Gastrocnemius medialis (tissue), 4 donors: ENCODE measurements at regions not wholly inside any gene's neighbourhood (a gene's known extent, or its start where the extent isn't known, plus 50 kb on each side); places are given as distances from the start of the nearest gene placed in this dataset.

Experiments used
- ATAC-seq, 2 donors: fragments of 150-250 bp; one replicate each; pipeline ENCODE4 v1.9.1; 2016
- DNase-seq, 2 donors: peaks; one replicate each; pipeline ENCODE4 v3.0.0-alpha.2; 2019
- H3K27ac ChIP-seq, 4 donors: fragments of 200-600 bp; sonication (generic); 1 replicate in 1 of 4; 2 replicates in 3 of 4; pipeline ENCODE4 v1.5.1; 2016 to 2018; ENCODE audit warnings: mild to moderate bottlenecking in 2 of 4, moderate library complexity in 1 of 4
- H3K27me3 ChIP-seq, 3 donors: fragments of 200-600 bp; sonication (generic) in 2 of 3; 1 replicate in 1 of 3; 2 replicates in 2 of 3; pipeline versions ENCODE4 v1.5.1 to v1.6.0; 2016 to 2019; ENCODE audit warnings: mild to moderate bottlenecking in 1 of 3, moderate library complexity in 1 of 3
- H3K36me3 ChIP-seq, 2 donors: fragments of 200-600 bp; sonication (generic) in 1 of 2; one replicate each; pipeline ENCODE4 v1.5.1; 2017 to 2018
- H3K4me1 ChIP-seq, 2 donors: fragments of 200-600 bp; sonication (generic) in 1 of 2; one replicate each; pipeline ENCODE4 v1.5.1; 2016 to 2017; ENCODE audit warnings: mild to moderate bottlenecking in 2 of 2
- H3K4me3 ChIP-seq, 4 donors: fragments of 200-600 bp; sonication (generic) in 3 of 4; 1 replicate in 1 of 4; 2 replicates in 3 of 4; pipeline ENCODE4 v1.5.1; 2016 to 2019; ENCODE audit warnings: mild to moderate bottlenecking in 2 of 4
- H3K9me3 ChIP-seq, 3 donors: fragments of 200-600 bp; sonication (generic) in 2 of 3; 1 replicate in 1 of 3; 2 replicates in 2 of 3; pipeline ENCODE4 v1.5.1; 2016 to 2019
- POLR2A ChIP-seq, 2 donors: fragments of 450-650 bp; IDR thresholded peaks; one replicate each; pipeline ENCODE4 v1.6.1; 2017; ENCODE audit warnings: antibody characterized with exemption in 2 of 2, mild to moderate bottlenecking in 2 of 2, moderate library complexity in 2 of 2
- in situ Hi-C, 4 donors: fragments of 200-750 bp; cut with MboI; loops; one replicate each; pipeline versions ENCODE4 v1.15.0 to v1.8.0; 2017; ENCODE audit warnings: low sequenced_read_pairs in 4 of 4
- intact Hi-C: fragments of 100-400 bp; cut with DNase I; formaldehyde crosslinking; loops from one replicate; pipeline ENCODE4 v1.15.1; 2023; ENCODE audit warnings: low total_unique reads
- TF ChIP-seq, protein P1 (sequence below), 5 experiments: fragments of 450-650 bp in 3 of 5; fragments of 200-600 bp in 2 of 5; sonication (generic) in 2 of 5; IDR thresholded peaks in 4 of 5; conservative IDR thresholded peaks in 1 of 5; 1 replicate in 4 of 5; 2 replicates in 1 of 5; pipeline ENCODE4 v1.5.1; 2016 to 2019; ENCODE audit warnings: antibody characterized with exemption in 5 of 5, mild to moderate bottlenecking in 3 of 5, moderate library complexity in 3 of 5

DNA sequence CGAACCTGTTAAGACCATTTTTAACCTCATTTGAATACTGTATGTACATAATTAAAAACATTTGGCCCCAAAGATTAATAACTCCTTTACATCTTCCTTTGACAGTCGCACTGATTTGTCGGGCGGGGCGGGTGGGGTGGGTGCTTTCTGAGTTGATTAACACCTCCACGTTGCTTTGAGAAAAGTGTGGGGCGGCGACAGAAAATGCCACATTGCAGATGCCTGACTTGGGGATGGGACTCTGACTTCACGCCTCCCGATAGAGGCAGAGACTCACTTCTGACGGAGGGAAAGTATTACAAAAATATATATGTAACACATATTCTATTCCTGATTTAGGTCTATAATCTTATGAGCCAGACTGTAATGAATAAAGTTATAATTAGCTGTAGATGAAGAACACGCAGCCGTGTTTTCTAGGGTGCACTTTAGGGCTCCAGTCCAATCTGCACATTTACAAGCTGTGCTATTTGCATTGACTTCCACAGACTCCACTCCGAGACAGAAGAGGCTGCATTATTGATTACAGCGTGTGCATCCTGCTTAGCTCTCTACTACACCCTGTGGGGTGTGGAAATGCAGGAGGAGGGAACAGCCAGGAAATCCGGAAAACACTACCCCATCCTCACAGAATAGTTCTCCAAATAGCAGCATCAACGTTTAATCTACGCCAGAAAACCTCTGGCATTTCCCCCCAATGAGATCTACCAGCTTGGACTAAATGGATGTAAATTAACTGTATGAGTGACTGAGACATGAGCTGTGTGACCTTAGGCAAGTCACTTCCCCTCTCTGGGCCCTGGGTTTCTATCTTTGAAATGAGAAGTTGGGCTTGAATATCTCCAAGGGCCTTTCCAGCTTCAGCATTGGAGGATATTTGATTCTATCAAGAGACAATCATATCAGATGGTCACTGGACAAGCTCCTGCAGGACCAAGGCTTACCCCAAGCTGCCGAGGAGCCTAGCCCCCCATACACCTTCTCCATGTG, 308.0 kb downstream of the RRAGC start:
- in situ Hi-C loops (no loop called here), intact Hi-C loops (no loop called here)
- Histone ChIP-seq H3K4me1 (no peaks in the 10 kb centered on the region), H3K27me3 (peaks cover 0 to 4% (median 3%) of the 10 kb centered on the region in 3 donors), H3K27ac (no peak overlapping the region), H3K4me3 (no peak overlapping the region), H3K9me3 (no peaks in the 10 kb centered on the region), H3K36me3 (no peaks in the 10 kb centered on the region)
- no peak for ATAC-seq
- TF ChIP-seq, protein P1, sequence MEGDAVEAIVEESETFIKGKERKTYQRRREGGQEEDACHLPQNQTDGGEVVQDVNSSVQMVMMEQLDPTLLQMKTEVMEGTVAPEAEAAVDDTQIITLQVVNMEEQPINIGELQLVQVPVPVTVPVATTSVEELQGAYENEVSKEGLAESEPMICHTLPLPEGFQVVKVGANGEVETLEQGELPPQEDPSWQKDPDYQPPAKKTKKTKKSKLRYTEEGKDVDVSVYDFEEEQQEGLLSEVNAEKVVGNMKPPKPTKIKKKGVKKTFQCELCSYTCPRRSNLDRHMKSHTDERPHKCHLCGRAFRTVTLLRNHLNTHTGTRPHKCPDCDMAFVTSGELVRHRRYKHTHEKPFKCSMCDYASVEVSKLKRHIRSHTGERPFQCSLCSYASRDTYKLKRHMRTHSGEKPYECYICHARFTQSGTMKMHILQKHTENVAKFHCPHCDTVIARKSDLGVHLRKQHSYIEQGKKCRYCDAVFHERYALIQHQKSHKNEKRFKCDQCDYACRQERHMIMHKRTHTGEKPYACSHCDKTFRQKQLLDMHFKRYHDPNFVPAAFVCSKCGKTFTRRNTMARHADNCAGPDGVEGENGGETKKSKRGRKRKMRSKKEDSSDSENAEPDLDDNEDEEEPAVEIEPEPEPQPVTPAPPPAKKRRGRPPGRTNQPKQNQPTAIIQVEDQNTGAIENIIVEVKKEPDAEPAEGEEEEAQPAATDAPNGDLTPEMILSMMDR (IDR thresholded peaks at IDR 0.05 in 4 of 5, conservative IDR thresholded peaks at IDR 0.05 in 1 of 5) = no peak
- TF ChIP-seq POLR2A (IDR thresholded peaks at IDR 0.05) = no peak
- no peak for DNase-seq

DNA sequence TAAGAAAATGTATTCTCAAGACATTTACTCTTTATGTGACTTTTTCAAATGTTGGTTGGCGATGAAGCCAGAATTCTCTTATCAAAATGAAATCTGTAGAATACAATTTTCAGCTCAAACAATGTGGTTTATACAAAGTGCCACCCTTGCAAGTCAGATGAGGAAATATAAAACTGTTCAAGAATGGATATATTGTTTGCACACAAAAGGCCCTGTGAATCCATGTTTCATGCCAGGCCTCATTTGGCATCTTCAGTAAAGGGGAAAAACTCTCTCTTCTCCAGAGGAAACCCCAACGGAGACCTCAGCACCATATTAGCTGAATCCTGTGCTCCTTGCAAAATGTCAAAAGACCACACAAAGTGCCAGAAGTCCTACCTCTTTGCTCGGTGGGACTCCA, 310.4 kb downstream of the RRAGC start:
- H3K4me1 ChIP-seq = no peaks in the 10 kb centered on the region
- peaks cover 0 to 7% (median 3%) of the 10 kb centered on the region in 3 donors for H3K27me3 ChIP-seq
- no peak for DNase-seq
- intact Hi-C loops (no loop called here), in situ Hi-C loops (no loop called here)
- H3K36me3 ChIP-seq = no peaks in the 10 kb centered on the region
- no peak overlapping the region for H3K4me3 ChIP-seq
- H3K27ac ChIP-seq = no peak overlapping the region
- no peak for ATAC-seq
- no peak for TF ChIP-seq POLR2A (IDR thresholded peaks at IDR 0.05)
- TF ChIP-seq, protein P1 (IDR thresholded peaks at IDR 0.05 in 4 of 5, conservative IDR thresholded peaks at IDR 0.05 in 1 of 5) = no peak
- no peaks in the 10 kb centered on the region for H3K9me3 ChIP-seq

DNA sequence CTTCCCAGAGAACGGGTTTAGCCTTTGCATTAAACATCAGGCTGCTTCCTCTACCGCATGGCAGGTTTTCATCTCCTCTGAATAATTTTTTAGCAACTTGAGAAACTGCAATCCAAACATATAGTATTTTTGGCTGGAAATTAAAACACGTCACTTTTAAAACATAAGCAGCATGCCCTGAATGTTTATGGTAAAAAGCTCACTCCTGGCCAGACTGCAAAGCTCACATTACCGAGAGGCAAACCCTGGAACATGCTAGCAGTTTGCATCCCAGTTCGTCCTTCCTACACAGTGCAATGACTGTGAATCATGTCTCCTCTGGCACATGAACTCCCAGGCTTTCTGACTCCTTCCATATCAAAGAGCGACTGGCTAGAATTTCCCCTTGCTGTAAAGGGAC, 312.3 kb downstream of the RRAGC start:
- no peak overlapping the region for H3K27ac ChIP-seq
- ATAC-seq = no peak
- no peaks in the 10 kb centered on the region for H3K9me3 ChIP-seq
- no peak overlapping the region for H3K4me3 ChIP-seq
- H3K27me3 ChIP-seq = peaks cover 0 to 7% (median 3%) of the 10 kb centered on the region in 3 donors
- intact Hi-C loops (no loop called here), in situ Hi-C loops (no loop called here)
- no peaks in the 10 kb centered on the region for H3K4me1 ChIP-seq
- no peaks in the 10 kb centered on the region for H3K36me3 ChIP-seq
- no peak for DNase-seq
- TF ChIP-seq, protein P1 (IDR thresholded peaks at IDR 0.05 in 4 of 5, conservative IDR thresholded peaks at IDR 0.05 in 1 of 5) = no peak
- no peak for TF ChIP-seq POLR2A (IDR thresholded peaks at IDR 0.05)

DNA sequence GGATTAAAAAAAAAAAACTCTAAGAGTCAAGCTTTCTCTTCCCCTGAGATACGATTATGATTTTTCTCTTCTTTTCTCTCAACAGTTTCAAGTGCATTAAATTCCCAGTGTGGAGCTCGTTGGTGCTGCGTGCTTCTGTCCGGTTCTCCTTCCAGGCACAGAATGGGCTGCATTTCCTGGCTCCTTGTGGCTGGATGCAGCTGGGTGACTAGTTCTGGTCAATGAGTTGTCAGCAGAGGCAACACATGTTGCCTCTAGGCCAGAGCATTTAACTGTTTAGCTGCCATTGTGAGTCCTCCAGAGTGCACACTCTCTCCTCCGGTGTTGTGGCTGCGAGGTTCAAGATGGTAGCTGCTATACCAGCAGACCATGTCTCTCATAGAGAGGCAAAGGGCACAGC, 312.9 kb downstream of the RRAGC start:
- H3K9me3 ChIP-seq = no peaks in the 10 kb centered on the region
- in situ Hi-C loops (no loop called here), intact Hi-C loops (no loop called here)
- H3K4me1 ChIP-seq = no peaks in the 10 kb centered on the region
- H3K27me3 ChIP-seq = peaks cover 0 to 7% (median under 1%) of the 10 kb centered on the region in 3 donors
- H3K27ac ChIP-seq = no peak overlapping the region
- no peak overlapping the region for H3K4me3 ChIP-seq
- TF ChIP-seq POLR2A (IDR thresholded peaks at IDR 0.05) = no peak
- TF ChIP-seq, protein P1 (IDR thresholded peaks at IDR 0.05 in 4 of 5, conservative IDR thresholded peaks at IDR 0.05 in 1 of 5) = no peak
- DNase-seq (no peak), ATAC-seq (no peak)
- H3K36me3 ChIP-seq = no peaks in the 10 kb centered on the region
